MM.1S (cell line): ENCODE measurements at regions not wholly inside any gene's neighbourhood (a gene's known extent, or its start where the extent isn't known, plus 50 kb on each side); places are given as distances from the start of the nearest gene placed in this dataset.
A peak's percentile ranks its signal among the peaks of the same experiment; 100 is the strongest.
"Not testable (repeated sequence)": the region's sequence is repeated elsewhere in the genome, so short reads cannot be mapped to it uniquely, and the experiment has no call there.

ENCODE experiments used
- DNase-seq: peaks from one replicate; pipeline ENCODE4 v3.0.0-alpha.2; 2015
- H2AFZ ChIP-seq: fragments of 300-600 bp; sonication (generic); 2 replicates; pipeline ENCODE4 v1.6.0; 2016; ENCODE audit warnings: antibody characterized with exemption, low read length
- H3F3A ChIP-seq: fragments of 300-600 bp; sonication (generic); 2 replicates; pipeline ENCODE4 v1.6.1; 2016; ENCODE audit warnings: mild to moderate bottlenecking, antibody characterized with exemption, low read length, moderate library complexity, mixed read lengths; ENCODE audit not compliant: insufficient read depth
- H3K27ac ChIP-seq: fragments of 300-600 bp; sonication (generic); 2 replicates; pipeline ENCODE4 v1.5.1; 2016; ENCODE audit warnings: mild to moderate bottlenecking, low read length
- H3K27me3 ChIP-seq: fragments of 300-600 bp; sonication (generic); replicated peaks from 2 replicates; pipeline ENCODE4 v1.6.0; 2016; ENCODE audit warnings: low read length; ENCODE audit not compliant: insufficient read depth
- H3K36me3 ChIP-seq: fragments of 300-600 bp; sonication (generic); replicated peaks from 2 replicates; pipeline ENCODE4 v1.6.1; 2016; ENCODE audit warnings: mild to moderate bottlenecking, low read length, mixed read lengths; ENCODE audit not compliant: insufficient read depth
- H3K4me1 ChIP-seq: fragments of 300-600 bp; sonication (generic); 2 replicates; pipeline ENCODE4 v1.6.1; 2016; ENCODE audit warnings: low read length, mixed read lengths
- H3K4me2 ChIP-seq: fragments of 300-600 bp; sonication (generic); 2 replicates; pipeline ENCODE4 v1.6.0; 2016; ENCODE audit warnings: low read depth, low read length
- H3K4me3 ChIP-seq: fragments of 300-600 bp; sonication (generic); 2 replicates; pipeline ENCODE4 v1.5.1; 2016; ENCODE audit warnings: low read length, mixed read lengths
- H3K79me2 ChIP-seq: fragments of 300-600 bp; sonication (generic); 2 replicates; pipeline ENCODE4 v1.6.1; 2016; ENCODE audit warnings: mixed run types, low read length, mixed read lengths
- H3K9ac ChIP-seq: fragments of 300-600 bp; sonication (generic); 2 replicates; pipeline ENCODE4 v1.6.1; 2016; ENCODE audit warnings: low read length, mixed read lengths
- H3K9me2 ChIP-seq: fragments of 300-600 bp; sonication (generic); replicated peaks from 2 replicates; pipeline ENCODE4 v1.6.1; 2016; ENCODE audit warnings: mild to moderate bottlenecking, low read length, mixed read lengths; ENCODE audit not compliant: insufficient read depth
- H3K9me3 ChIP-seq: fragments of 300-600 bp; sonication (generic); replicated peaks from 2 replicates; pipeline ENCODE4 v1.6.1; 2016; ENCODE audit warnings: mild to moderate bottlenecking, low read length, mixed read lengths; ENCODE audit not compliant: insufficient read depth
- H4K20me1 ChIP-seq: fragments of 300-600 bp; sonication (generic); 2 replicates; pipeline ENCODE4 v1.6.1; 2016; ENCODE audit warnings: mild to moderate bottlenecking, low read length, moderate library complexity, mixed read lengths; ENCODE audit not compliant: insufficient read depth
- CTCF ChIP-seq: fragments of 300-600 bp; sonication (generic); IDR thresholded peaks from 2 replicates; pipeline ENCODE4 v1.5.1; 2016; ENCODE audit warnings: antibody characterized with exemption, low read length, mixed read lengths
- EZH2 ChIP-seq: fragments of 300-600 bp; sonication (generic); optimal IDR thresholded peaks from 2 replicates; pipeline ENCODE3; 2017; ENCODE audit warnings: low read depth, mild to moderate bottlenecking, antibody characterized with exemption, low read length, mixed read lengths
- EZH2phosphoT487 ChIP-seq: fragments of 300-600 bp; sonication (generic); IDR thresholded peaks from 2 replicates; pipeline ENCODE4 v1.6.1; 2018; ENCODE audit warnings: antibody characterized with exemption, low read length

GRCh38 chr14:71563492-71564153, 368.6 kb upstream of the RGS6 start:
- no peak for DNase-seq
- Histone ChIP-seq H3K9ac (no peak overlapping the region), H2AFZ (no peak overlapping the region), H3K36me3 (no peaks in the 10 kb centered on the region), H3K9me2 (no peaks in the 10 kb centered on the region), H3K9me3 (no peaks in the 10 kb centered on the region), H3K4me1 (peaks cover 4% of the 10 kb centered on the region; the same call in 1 of the 2 replicates), H3K27ac (no peak overlapping the region), H3K4me2 (no peak overlapping the region), H3F3A (no peaks in the 10 kb centered on the region), H4K20me1 (no peaks in the 10 kb centered on the region), H3K27me3 (no peaks in the 10 kb centered on the region), H3K79me2 (no peaks in the 10 kb centered on the region), H3K4me3 (no peak overlapping the region)
- TF ChIP-seq CTCF, result no peak
- TF ChIP-seq EZH2, result no peak
- no peak for TF ChIP-seq EZH2phosphoT487

- H3K9ac ChIP-seq, result no peak overlapping the region
- no peak overlapping the region for H2AFZ ChIP-seq
- no peaks in the 10 kb centered on the region for H4K20me1 ChIP-seq
- H3K9me2 ChIP-seq, result no peaks in the 10 kb centered on the region
- no peak overlapping the region for H3K27ac ChIP-seq
- H3K36me3 ChIP-seq, result no peaks in the 10 kb centered on the region
- no peaks in the 10 kb centered on the region for H3K79me2 ChIP-seq
- no peaks in the 10 kb centered on the region for H3F3A ChIP-seq
- TF ChIP-seq CTCF (no peak), EZH2phosphoT487 (no peak), EZH2 (no peak)
- DNase-seq, result peak; percentile 49
- no peaks in the 10 kb centered on the region for H3K27me3 ChIP-seq
- peak overlapping the region; percentile 27; the same call in 1 of the 2 replicates for H3K4me3 ChIP-seq
- H3K4me1 ChIP-seq, result peaks cover 4% of the 10 kb centered on the region; the same call in 1 of the 2 replicates
- peak overlapping the region; percentile 59 for H3K4me2 ChIP-seq
- no peaks in the 10 kb centered on the region for H3K9me3 ChIP-seq
These were observed 366.0 kb upstream of the RGS6 start for GRCh38 chr14:71566276-71566675.

- DNase-seq, H3K9me2 ChIP-seq, H3K79me2 ChIP-seq: not testable (repeated sequence)
These were observed 364.6 kb upstream of the RGS6 start for GRCh38 chr14:71567499-71568133.

GRCh38 chr14:71574976-71575375, 357.3 kb upstream of the RGS6 start:
- Histone ChIP-seq H3F3A (no peaks in the 10 kb centered on the region), H3K4me3 (no peak overlapping the region), H2AFZ (no peak overlapping the region), H3K4me2 (no peak overlapping the region), H3K36me3 (no peaks in the 10 kb centered on the region), H3K9me3 (no peaks in the 10 kb centered on the region), H3K79me2 (no peaks in the 10 kb centered on the region), H4K20me1 (no peaks in the 10 kb centered on the region), H3K4me1 (no peaks in the 10 kb centered on the region), H3K9me2 (no peaks in the 10 kb centered on the region), H3K27ac (no peak overlapping the region), H3K9ac (no peak overlapping the region), H3K27me3 (no peaks in the 10 kb centered on the region)
- DNase-seq, result no peak
- TF ChIP-seq EZH2phosphoT487 (no peak), EZH2 (no peak), CTCF (no peak)

More at GRCh38 chr14:71567499-71568133, 364.6 kb upstream of the RGS6 start:
- not testable (repeated sequence) for H3K27ac ChIP-seq, H3K9me3 ChIP-seq, H3K36me3 ChIP-seq, H3K4me2 ChIP-seq, H4K20me1 ChIP-seq, H3K4me1 ChIP-seq, H3K27me3 ChIP-seq, H3F3A ChIP-seq, H2AFZ ChIP-seq, H3K4me3 ChIP-seq, H3K9ac ChIP-seq
